HEK293 (cell line): ENCODE measurements at regions not wholly inside any gene's neighbourhood (a gene's known extent, or its start where the extent isn't known, plus 50 kb on each side); places are given as distances from the start of the nearest gene placed in this dataset.

Experiments used
- CTCF ChIA-PET: fragments of 350-600 bp; formaldehyde crosslinking; extraction: SDS; loops from one replicate; lab custom pipeline; 2021; ENCODE audit warnings: antibody characterized with exemption; lab: Yijun Ruan, JAX
- POLR2A ChIA-PET: fragments of 300-600 bp; formaldehyde crosslinking; extraction: SDS; loops from one replicate; lab custom pipeline; 2020; ENCODE audit warnings: antibody characterized with exemption, inconsistent platforms; lab: Yijun Ruan, JAX
- H3K27ac ChIP-seq: fragments of 200-500 bp; sonication (Bioruptor generic); 2 replicates; pipeline ENCODE4 v1.5.1; 2014; ENCODE audit warnings: low read depth, low read length, control low read depth, inconsistent platforms; ENCODE audit errors: extremely low read depth
- H3K36me3 ChIP-seq, 2 experiments: fragments of 200-500 bp in 1 of 2; sonication (Bioruptor generic) in 1 of 2; 1 replicate in 1 of 2; 2 replicates in 1 of 2; pipeline ENCODE4 v1.5.1; 2014 to 2017; ENCODE audit warnings: inconsistent platforms in 2 of 2, low read length in 2 of 2; ENCODE audit not compliant: control insufficient read depth in 2 of 2, insufficient read depth in 1 of 2
- H3K4me1 ChIP-seq: fragments of 200-500 bp; sonication (Bioruptor generic); 2 replicates; pipeline ENCODE4 v1.5.1; 2014; ENCODE audit warnings: mild to moderate bottlenecking, low read length, inconsistent platforms; ENCODE audit not compliant: control insufficient read depth, insufficient read depth
- H3K4me3 ChIP-seq: 2 replicates; pipeline ENCODE4 v1.5.1; 2011; ENCODE audit warnings: low read depth, mild to moderate bottlenecking, control low read depth, low read length, moderate library complexity
- H3K9me3 ChIP-seq: fragments of 200-500 bp; sonication (Bioruptor generic); 2 replicates; pipeline ENCODE4 v1.5.1; 2014; ENCODE audit warnings: low read depth, low read length, inconsistent platforms; ENCODE audit not compliant: control insufficient read depth, insufficient read depth
- AEBP2 ChIP-seq: fragments of 450-650 bp; formaldehyde crosslinking; IDR thresholded peaks from 2 replicates; pipeline ENCODE4 v1.5.1; 2016; ENCODE audit warnings: missing biosample characterization, missing genetic modification characterization, borderline replicate concordance
- GLIS2 ChIP-seq: fragments of 450-650 bp; formaldehyde crosslinking; IDR thresholded peaks from 2 replicates; pipeline ENCODE4 v1.5.1; 2016; ENCODE audit warnings: missing biosample characterization, missing genetic modification characterization
- REST ChIP-seq: fragments of 450-650 bp; formaldehyde crosslinking; IDR thresholded peaks from 2 replicates; pipeline ENCODE4 v1.5.1; 2016; ENCODE audit warnings: missing biosample characterization, missing genetic modification characterization
- SP7 ChIP-seq: fragments of 450-650 bp; formaldehyde crosslinking; IDR thresholded peaks from 2 replicates; pipeline ENCODE4 v1.5.1; 2016; ENCODE audit warnings: missing biosample characterization, missing genetic modification characterization
- ZBTB11 ChIP-seq: fragments of 450-650 bp; formaldehyde crosslinking; conservative IDR thresholded peaks from 2 replicates; pipeline ENCODE4 v1.5.1; 2016; ENCODE audit warnings: low read depth, missing biosample characterization, missing genetic modification characterization
- ZBTB17 ChIP-seq: fragments of 450-650 bp; formaldehyde crosslinking; IDR thresholded peaks from 2 replicates; pipeline ENCODE4 v1.5.1; 2016; ENCODE audit warnings: missing biosample characterization, missing genetic modification characterization
- ZBTB8A ChIP-seq: fragments of 450-650 bp; formaldehyde crosslinking; IDR thresholded peaks from 2 replicates; pipeline ENCODE4 v1.5.1; 2016; ENCODE audit warnings: missing biosample characterization, missing genetic modification characterization
- ZEB2 ChIP-seq: fragments of 450-650 bp; formaldehyde crosslinking; IDR thresholded peaks from 2 replicates; pipeline ENCODE4 v1.5.1; 2016; ENCODE audit warnings: missing biosample characterization, missing genetic modification characterization
- ZIC2 ChIP-seq: fragments of 450-650 bp; formaldehyde crosslinking; IDR thresholded peaks from 2 replicates; pipeline ENCODE4 v1.5.1; 2016; ENCODE audit warnings: missing biosample characterization, missing genetic modification characterization
- ZNF112 ChIP-seq: fragments of 450-650 bp; formaldehyde crosslinking; IDR thresholded peaks from 2 replicates; pipeline ENCODE4 v1.5.0; 2017; ENCODE audit warnings: missing biosample characterization, missing genetic modification characterization
- ZNF132 ChIP-seq: fragments of 450-650 bp; formaldehyde crosslinking; IDR thresholded peaks from 2 replicates; pipeline ENCODE4 v1.5.1; 2017; ENCODE audit warnings: missing biosample characterization, missing genetic modification characterization, borderline replicate concordance
- ZNF18 ChIP-seq: fragments of 450-650 bp; formaldehyde crosslinking; IDR thresholded peaks from 2 replicates; pipeline ENCODE4 v1.5.1; 2016; ENCODE audit warnings: missing biosample characterization, missing genetic modification characterization
- ZNF341 ChIP-seq: fragments of 450-650 bp; formaldehyde crosslinking; IDR thresholded peaks from 2 replicates; pipeline ENCODE4; 2016; ENCODE audit warnings: low read depth, missing biosample characterization, missing genetic modification characterization
- ZNF555 ChIP-seq: fragments of 450-650 bp; formaldehyde crosslinking; conservative IDR thresholded peaks from 2 replicates; pipeline ENCODE4 v1.5.1; 2017; ENCODE audit warnings: missing biosample characterization, mild to moderate bottlenecking, missing genetic modification characterization, inconsistent platforms
- ZNF629 ChIP-seq: fragments of 450-650 bp; formaldehyde crosslinking; IDR thresholded peaks from 2 replicates; pipeline ENCODE4 v1.5.1; 2017; ENCODE audit warnings: missing biosample characterization, missing genetic modification characterization
- ZNF664 ChIP-seq: fragments of 450-650 bp; formaldehyde crosslinking; IDR thresholded peaks from 2 replicates; pipeline ENCODE4 v1.5.1; 2016; ENCODE audit warnings: missing biosample characterization, missing genetic modification characterization
- ZNF692 ChIP-seq: fragments of 450-650 bp; formaldehyde crosslinking; IDR thresholded peaks from 2 replicates; pipeline ENCODE4 v1.5.1; 2016; ENCODE audit warnings: missing biosample characterization, missing genetic modification characterization
- ZXDB ChIP-seq: fragments of 450-650 bp; formaldehyde crosslinking; IDR thresholded peaks from 2 replicates; pipeline ENCODE4 v1.5.1; 2016; ENCODE audit warnings: missing biosample characterization, missing genetic modification characterization

GRCh38 chr10:92756201-92757065 lies 66.7 kb downstream of the HHEX start (continued):
- 0 out of 2 replicates have a peak, but pooled peaks have one; percentile 45 for TF ChIP-seq ZIC2 (tag by site-specific recombination)
- 0 out of 2 replicates have a peak, but pooled peaks have one; percentile 10 for TF ChIP-seq REST (tag by site-specific recombination)
- TF ChIP-seq ZNF18 (tag by site-specific recombination): no peak
- no peak for TF ChIP-seq ZNF341 (tag by site-specific recombination)
- 0 out of 2 replicates have a peak, but pooled peaks have one; percentile 21 for TF ChIP-seq ZBTB11
- TF ChIP-seq ZNF112 (tag by site-specific recombination): no peak
- peak; percentile 88 for TF ChIP-seq SP7
- TF ChIP-seq ZNF555: no peak
- peak; percentile 34; the same call in 1 of the 2 replicates for TF ChIP-seq ZNF629 (tag by site-specific recombination)
- no peak for TF ChIP-seq GLIS2
- 0 out of 2 replicates have a peak, but pooled peaks have one; percentile 20 for TF ChIP-seq ZNF664
- TF ChIP-seq, all 188 proteins: peak for 45

GRCh38 chr10:92757066-92757710 lies 67.4 kb downstream of the HHEX start:
- ChIA-PET CTCF (interaction anchor here (0.6 to 2.3 kb wide), 5 partner anchors 24 to 124 kb away, joined by 3 to 13 read pairs (median 4); no protein-coding TSS in a partner anchor), POLR2A (interaction anchor here (1.2 kb wide), 1 partner anchor 67 kb away, joined by 4 read pairs; the partner anchor contains the start of gene HHEX)
- H3K27ac ChIP-seq: peak overlapping the region; percentile 49
- H3K9me3 ChIP-seq: no peaks in the 10 kb centered on the region
- H3K4me3 ChIP-seq: no peak overlapping the region
- H3K36me3 ChIP-seq: no peaks in the 10 kb centered on the region
- peaks cover 15% of the 10 kb centered on the region for H3K4me1 ChIP-seq
- no peak for TF ChIP-seq ZBTB8A (tag by site-specific recombination)
- no peak for TF ChIP-seq ZEB2
- TF ChIP-seq ZNF132 (tag by site-specific recombination): no peak
- TF ChIP-seq ZBTB17 (tag by site-specific recombination): peak; percentile 33; the same call in 1 of the 2 replicates
- no peak for TF ChIP-seq ZNF18 (tag by site-specific recombination)
- TF ChIP-seq ZNF692 (tag by site-specific recombination): 0 out of 2 replicates have a peak, but pooled peaks have one; percentile 14
- TF ChIP-seq ZXDB (tag by site-specific recombination): 0 out of 2 replicates have a peak, but pooled peaks have one; percentile 31
- no peak for TF ChIP-seq AEBP2 (tag by site-specific recombination)
